Lower leg skin (tissue), 4 donors: ENCODE measurements at regions not wholly inside any gene's neighbourhood (a gene's known extent, or its start where the extent isn't known, plus 50 kb on each side); places are given as distances from the start of the nearest gene placed in this dataset.

Source experiments
- DNase-seq, 2 donors: peaks; one replicate each; pipeline ENCODE4 v3.0.0-alpha.2; 2019; ENCODE audit warnings: low spot score in 2 of 2
- H3K4me3 ChIP-seq: fragments of 200-600 bp; sonication (generic); 2 replicates; pipeline ENCODE4 v1.5.1; 2017; ENCODE audit warnings: mild to moderate bottlenecking, low read depth; ENCODE audit not compliant: poor library complexity, severe bottlenecking
- POLR2A ChIP-seq, 2 donors: fragments of 450-650 bp; IDR thresholded peaks; one replicate each; pipeline ENCODE4 v1.6.1; 2016 to 2017; ENCODE audit warnings: antibody characterized with exemption in 2 of 2, mild to moderate bottlenecking in 1 of 2, moderate library complexity in 1 of 2
- WGBS, 2 donors: methylation state at CpG; one replicate each; pipeline ENCODE4 v1.1.5; 2018; 5-methylcytosine and 5-hydroxymethylcytosine counted together
- intact Hi-C: fragments of 100-400 bp; cut with DNase I; formaldehyde crosslinking; loops from one replicate; pipeline ENCODE4 v1.15.0; 2023; ENCODE audit warnings: low total_unique reads
- TF ChIP-seq, protein P1 (sequence below), 3 donors: fragments of 450-650 bp; IDR thresholded peaks; one replicate each; pipeline ENCODE4 v1.5.1; 2016; ENCODE audit warnings: antibody characterized with exemption in 3 of 3, mild to moderate bottlenecking in 3 of 3, moderate library complexity in 2 of 3

DNA sequence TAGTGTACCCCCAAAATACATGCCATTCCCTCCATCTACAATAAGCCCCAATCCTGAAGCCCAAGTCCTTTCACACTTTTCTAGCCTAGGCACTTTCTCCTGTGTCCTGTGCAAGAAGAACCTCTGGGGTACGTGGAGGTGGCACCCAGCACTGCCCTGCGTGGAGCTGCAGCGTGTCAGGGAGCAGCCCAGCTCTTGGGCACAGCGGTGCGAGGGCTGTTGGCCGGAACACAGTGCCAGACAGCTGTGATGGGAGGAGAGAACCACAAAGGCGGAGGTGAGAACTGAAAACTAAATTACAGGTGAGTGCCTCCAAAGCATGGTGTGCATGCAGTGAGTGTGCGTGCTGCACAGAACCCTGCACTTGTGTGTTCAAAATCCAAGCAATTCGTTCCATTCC is 621.3 kb upstream of the ADARB2 start:
- no peak overlapping the region for H3K4me3 ChIP-seq
- WGBS, 2 donors, result 86 to 91% methylated on average over 9 of the region's 9 CpGs
- intact Hi-C loops, result no loop called here
- DNase-seq, result no peak
- TF ChIP-seq, protein P1, sequence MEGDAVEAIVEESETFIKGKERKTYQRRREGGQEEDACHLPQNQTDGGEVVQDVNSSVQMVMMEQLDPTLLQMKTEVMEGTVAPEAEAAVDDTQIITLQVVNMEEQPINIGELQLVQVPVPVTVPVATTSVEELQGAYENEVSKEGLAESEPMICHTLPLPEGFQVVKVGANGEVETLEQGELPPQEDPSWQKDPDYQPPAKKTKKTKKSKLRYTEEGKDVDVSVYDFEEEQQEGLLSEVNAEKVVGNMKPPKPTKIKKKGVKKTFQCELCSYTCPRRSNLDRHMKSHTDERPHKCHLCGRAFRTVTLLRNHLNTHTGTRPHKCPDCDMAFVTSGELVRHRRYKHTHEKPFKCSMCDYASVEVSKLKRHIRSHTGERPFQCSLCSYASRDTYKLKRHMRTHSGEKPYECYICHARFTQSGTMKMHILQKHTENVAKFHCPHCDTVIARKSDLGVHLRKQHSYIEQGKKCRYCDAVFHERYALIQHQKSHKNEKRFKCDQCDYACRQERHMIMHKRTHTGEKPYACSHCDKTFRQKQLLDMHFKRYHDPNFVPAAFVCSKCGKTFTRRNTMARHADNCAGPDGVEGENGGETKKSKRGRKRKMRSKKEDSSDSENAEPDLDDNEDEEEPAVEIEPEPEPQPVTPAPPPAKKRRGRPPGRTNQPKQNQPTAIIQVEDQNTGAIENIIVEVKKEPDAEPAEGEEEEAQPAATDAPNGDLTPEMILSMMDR (IDR thresholded peaks at IDR 0.05), result no peak
- no peak for TF ChIP-seq POLR2A (IDR thresholded peaks at IDR 0.05)

DNA sequence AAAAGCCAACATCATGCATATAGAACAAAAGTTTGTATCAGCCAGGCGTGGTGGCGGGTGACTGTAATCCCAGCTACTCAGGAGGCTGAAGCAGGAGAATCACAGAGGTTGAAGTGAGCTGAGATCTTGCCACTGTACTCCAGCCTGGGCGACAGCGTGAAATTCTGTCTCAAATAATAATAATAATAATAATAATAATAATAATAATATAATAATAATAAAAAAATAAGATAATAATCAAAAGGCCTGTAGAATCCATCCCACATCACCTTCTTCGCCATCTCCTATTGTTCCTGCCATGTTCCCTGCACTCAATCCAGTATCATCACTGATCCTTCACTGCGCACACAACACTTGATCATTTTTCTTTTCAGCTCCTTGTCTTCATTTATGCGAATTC is 619.3 kb upstream of the ADARB2 start:
- 95 to 97% methylated on average over 7 of the region's 7 CpGs for WGBS, 2 donors
- TF ChIP-seq, protein P1 (IDR thresholded peaks at IDR 0.05), result no peak
- TF ChIP-seq POLR2A (IDR thresholded peaks at IDR 0.05), result no peak
- intact Hi-C loops, result no loop called here
- H3K4me3 ChIP-seq, result no peak overlapping the region
- DNase-seq, result no peak

DNA sequence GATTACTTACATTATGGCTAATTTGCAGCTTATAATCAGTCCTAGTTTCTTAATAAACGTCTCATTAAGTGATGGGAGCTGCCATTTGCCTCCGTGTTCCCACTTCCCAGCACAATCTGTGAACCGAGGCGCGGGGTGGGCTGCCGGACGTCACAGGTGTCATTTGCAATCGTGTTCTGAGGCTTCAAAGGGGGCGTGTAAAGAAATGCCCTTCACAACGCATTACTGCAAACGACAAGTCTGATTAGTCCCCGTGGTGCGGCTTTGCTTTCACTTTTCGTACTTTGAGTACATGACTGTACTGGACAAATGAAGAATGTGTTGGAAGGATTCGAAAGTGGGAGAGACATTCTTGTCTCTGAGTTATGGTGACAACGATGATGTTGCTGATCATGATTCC is 614.2 kb upstream of the ADARB2 start:
- no peak for DNase-seq
- intact Hi-C loops, result no loop called here
- TF ChIP-seq, protein P1 (IDR thresholded peaks at IDR 0.05), result no peak
- TF ChIP-seq POLR2A (IDR thresholded peaks at IDR 0.05), result no peak
- WGBS, 2 donors, result 85 to 89% methylated on average over 16 of the region's 16 CpGs
- no peak overlapping the region for H3K4me3 ChIP-seq

DNA sequence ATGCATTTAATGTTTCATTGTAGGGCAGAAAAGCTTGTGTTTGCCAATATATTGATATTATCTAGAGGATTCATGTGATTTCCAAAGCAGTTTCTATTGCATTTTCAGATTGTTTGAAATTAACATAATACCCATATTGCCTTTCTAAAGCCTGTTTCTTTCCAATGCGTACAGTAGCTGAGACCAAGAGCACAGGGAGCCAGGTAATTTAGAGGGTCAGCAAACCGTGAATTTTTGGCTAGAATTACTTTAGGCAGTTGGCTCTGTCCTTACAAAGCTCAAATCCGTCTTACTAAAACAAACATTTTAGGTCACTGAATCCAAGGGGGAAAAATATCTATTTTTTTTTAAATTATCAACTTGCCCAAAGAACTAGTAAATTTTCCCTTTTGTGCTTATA is 604.9 kb upstream of the ADARB2 start:
- WGBS, 2 donors, result 86 to 91% methylated on average over 3 of the region's 3 CpGs

DNA sequence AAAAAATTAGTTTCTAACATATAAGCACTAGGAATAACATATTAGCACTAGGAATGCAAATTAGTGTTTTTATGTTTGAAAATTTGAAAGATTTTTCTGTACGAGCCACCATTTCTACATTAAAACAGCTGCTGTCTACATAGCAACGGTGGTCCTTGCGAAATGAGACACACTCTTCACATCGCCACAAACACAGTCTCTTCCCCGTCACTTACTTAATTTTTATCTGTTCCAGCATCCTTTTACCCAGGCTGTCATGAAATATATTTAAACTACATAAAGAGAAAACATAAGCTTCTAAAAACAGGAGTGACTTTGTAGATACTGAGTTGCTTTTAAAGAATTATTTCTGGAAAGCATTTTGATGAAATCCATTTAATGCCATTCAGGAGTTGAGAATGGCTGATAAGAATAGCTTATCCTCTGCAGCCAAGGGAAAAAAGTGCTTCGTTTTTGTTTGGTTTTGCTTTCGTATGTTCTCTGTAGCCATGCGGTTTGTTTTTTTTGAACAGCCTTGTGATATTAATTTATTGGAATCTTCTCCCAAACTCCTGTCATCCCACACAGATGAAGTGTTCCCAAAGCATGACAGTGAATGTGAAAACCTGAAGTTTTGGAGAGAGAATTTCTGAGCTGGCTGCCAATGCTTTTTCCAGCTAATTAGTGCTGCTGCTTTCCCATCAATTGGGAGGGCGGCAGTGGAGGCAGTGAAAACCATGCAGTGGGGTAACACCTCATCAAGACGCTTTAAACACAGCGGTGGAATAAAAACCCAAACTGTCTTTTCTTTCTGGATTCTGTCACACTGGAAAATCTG is 603.7 kb upstream of the ADARB2 start:
- intact Hi-C loops, result no loop called here
- TF ChIP-seq, protein P1 (IDR thresholded peaks at IDR 0.05), result no peak
- no peak for TF ChIP-seq POLR2A (IDR thresholded peaks at IDR 0.05)
- no peak for DNase-seq
- WGBS, 2 donors, result 77 to 84% methylated on average over 11 of the region's 11 CpGs
- no peak overlapping the region for H3K4me3 ChIP-seq

More for the DNA sequence above, 604.9 kb upstream of the ADARB2 start:
- intact Hi-C loops, result no loop called here
- DNase-seq, result no peak
- TF ChIP-seq, protein P1 (IDR thresholded peaks at IDR 0.05), result no peak
- no peak for TF ChIP-seq POLR2A (IDR thresholded peaks at IDR 0.05)
- no peak overlapping the region for H3K4me3 ChIP-seq

DNA sequence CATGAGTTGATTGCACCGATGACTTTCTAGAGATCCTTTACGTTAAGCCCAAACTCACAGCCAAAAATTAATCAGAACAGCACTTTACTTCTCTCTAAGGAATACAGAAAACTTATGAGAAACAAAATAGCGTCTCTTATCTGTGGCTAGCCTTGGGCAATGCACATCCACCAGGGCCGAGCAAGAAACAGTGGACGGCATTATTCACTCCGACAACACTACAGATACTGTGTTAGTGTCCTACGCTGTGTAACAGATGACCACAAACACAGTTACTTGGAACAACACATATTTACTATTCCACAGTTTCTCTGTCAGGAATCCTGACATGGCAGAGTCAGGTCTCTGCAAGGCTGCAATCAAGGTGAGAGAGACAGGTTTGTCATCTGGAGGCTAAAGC is 598.3 kb upstream of the ADARB2 start:
- DNase-seq, result no peak
- intact Hi-C loops, result no loop called here
- TF ChIP-seq, protein P1 (IDR thresholded peaks at IDR 0.05), result no peak
- TF ChIP-seq POLR2A (IDR thresholded peaks at IDR 0.05), result no peak
- 83 to 88% methylated on average over 7 of the region's 7 CpGs for WGBS, 2 donors
- H3K4me3 ChIP-seq, result no peak overlapping the region
